ENCODE measurements at regions not wholly inside any gene's neighbourhood (a gene's known extent, or its start where the extent isn't known, plus 50 kb on each side); places are given as distances from the start of the nearest gene placed in this dataset.

DNA sequence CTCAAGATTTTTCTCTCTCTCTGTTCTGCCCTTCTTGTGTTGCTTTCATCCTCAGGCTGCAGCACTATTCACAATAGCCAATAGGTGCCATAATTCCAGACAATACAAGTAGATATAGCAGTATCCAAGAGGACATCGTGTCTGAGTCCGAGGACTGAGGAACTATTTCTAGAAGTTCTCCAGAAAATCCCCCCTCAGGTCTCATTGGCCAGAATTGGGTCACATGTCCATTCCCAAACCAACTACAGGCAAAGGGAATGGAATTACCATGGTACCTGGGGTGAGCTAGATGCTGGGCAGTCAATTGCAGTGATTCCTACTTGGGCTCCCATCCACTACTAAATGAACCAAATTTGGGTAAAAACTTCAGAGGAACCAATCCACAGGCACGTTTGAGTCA lies 301.9 kb upstream of the RASGEF1B start:
- DNase-seq (ENCODE audit: low spot score) = no peak

DNA sequence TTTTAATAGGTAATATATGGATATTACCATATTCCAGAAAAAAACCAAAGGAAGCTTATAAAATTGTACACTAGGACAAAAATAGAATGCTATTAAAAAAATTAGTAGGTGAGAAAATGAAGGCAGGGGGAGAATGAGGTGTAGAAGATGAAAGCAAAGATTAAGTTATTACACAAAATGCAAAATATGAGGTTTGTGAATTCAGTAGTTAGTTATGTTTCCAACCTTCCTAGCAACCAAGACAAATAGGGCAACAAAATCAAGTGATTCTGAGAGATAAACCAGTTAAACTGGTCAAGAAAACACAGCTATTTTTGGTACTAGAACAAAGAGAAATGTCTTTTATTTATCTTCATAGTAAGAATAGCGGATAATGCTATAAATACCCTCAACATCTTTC lies 300.0 kb upstream of the RASGEF1B start:
- DNase-seq (ENCODE audit: low spot score) = no peak

DNA sequence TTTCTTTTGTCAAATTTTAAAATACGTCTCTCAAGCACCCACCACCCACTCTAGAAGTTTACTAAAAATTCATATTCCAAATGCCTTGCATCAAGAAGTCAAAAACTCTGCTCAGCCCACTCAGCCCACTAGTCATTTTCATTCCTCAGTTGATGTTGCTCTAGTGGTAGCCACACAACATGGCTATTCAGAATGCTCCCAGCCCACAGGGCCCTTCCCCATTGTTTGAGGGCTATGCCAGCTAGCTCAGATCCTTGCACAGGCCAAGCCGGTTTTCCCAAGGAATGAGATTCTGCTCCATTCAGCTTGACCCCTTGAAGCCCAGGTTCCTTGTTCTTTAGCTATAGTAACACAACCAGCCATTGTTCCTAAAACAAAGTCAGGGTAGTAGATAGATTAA lies 297.5 kb upstream of the RASGEF1B start:
- no peak for DNase-seq (ENCODE audit: low spot score)

DNA sequence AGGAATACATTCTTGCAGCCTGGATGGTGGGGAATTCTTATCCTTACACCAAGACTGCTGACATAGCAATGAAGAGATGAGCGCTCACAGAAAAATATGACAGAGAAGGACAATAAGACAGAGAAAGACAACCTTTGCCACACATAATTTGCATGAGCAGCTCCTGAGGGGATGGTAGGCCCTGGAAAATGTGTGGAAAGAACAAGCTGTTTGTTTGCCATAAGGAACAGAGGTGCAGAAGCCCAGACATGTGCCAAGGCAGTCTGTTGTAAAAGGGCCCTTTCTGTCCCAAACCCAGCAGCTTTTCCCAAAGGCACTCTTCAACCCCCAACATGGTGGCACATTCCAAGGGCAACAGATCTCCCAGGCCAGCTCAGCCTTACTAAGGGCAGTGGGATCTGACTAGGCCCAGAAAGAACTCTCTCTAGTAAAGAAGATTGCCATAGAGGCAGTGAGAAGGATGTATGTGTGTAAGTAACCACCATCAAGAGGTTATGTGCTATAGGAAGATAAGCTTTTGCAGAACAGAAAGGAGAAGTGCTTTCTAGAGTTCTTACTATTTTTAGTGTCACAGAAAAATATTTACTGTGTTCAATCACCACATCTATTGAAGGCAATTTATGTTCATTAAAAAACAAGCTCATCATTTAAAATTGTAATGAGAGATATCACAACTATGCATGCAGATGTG lies 287.0 kb upstream of the RASGEF1B start:
- no peak for DNase-seq (ENCODE audit: low spot score)

DNA sequence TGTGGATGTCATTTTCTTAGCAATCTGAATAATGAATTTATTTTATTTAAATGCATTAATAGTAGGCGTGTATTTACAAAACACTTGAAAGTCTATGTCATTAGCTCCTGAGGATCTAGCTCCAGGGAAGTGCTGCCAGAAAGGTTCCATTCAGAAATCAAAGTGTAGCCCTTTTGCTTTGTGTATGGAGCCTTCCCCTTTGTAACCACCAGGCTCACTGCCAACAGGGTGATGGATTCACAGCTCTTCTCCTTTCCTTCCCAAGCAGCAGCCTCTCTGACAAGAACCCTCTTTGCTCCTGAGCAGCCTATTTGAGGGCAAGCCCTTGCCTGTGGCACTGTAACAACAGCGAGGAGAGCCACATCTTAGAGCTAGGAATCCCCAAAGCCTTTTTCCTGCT lies 286.0 kb upstream of the RASGEF1B start:
- peak; percentile 69 for DNase-seq (ENCODE audit: low spot score)

DNA sequence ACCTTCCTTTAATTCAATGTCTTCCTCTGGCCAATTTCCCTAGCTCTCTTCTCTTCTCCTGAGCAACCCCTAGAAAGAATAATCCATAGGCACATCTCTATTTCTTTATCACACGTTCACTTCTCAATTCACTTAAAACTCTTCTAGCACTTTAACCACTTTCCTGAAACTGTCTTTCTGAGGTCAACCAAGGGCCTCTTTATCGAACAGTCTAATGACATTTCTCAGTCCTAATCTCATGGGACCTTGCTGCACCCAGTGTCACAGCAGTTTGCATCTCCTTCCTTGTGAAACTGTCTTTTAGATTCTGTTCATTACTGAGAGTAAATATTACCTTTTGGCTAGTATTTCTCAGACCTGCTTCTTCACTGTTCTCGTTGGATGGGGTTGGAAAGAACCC lies 285.3 kb upstream of the RASGEF1B start:
- no peak for DNase-seq (ENCODE audit: low spot score)

DNA sequence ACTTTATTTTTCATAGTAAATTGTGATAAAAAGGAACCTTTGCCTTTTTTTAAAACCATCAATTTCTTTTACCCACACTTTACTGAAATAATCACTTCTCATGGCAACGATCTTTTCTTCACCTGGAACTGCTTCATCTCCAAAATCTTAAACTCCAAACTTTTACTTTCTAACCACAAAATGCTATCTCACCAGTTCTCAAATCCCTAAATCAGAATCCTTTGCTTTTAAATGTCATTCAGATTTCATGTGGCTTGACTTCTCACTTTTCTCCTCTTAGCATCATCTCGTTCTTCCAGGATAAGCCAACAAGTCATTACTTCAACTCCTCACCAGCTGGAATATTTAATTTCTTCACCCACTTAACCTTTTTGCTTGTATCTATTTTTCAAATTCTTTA lies 284.3 kb upstream of the RASGEF1B start:
- DNase-seq (ENCODE audit: low spot score) = no peak

DNA sequence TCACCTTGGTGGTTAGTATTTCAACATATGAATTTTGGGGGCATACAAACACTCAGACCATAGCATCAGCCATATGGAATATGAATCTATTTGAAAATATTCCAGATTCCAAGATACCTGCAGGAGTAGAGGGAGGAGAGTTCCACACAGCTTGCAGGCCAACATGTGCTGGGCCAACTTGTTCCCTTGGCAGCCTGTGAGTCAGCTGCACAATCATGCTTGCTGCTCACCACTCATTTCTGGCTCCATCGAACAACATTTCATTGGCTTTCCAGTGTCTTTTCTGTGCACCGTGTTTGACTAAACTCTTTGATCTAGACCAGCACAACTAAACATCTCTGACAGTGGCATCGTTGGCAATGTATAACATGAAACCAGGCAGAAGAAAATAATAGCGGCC lies 282.5 kb upstream of the RASGEF1B start:
- DNase-seq (ENCODE audit: low spot score) = peak; percentile 49

DNA sequence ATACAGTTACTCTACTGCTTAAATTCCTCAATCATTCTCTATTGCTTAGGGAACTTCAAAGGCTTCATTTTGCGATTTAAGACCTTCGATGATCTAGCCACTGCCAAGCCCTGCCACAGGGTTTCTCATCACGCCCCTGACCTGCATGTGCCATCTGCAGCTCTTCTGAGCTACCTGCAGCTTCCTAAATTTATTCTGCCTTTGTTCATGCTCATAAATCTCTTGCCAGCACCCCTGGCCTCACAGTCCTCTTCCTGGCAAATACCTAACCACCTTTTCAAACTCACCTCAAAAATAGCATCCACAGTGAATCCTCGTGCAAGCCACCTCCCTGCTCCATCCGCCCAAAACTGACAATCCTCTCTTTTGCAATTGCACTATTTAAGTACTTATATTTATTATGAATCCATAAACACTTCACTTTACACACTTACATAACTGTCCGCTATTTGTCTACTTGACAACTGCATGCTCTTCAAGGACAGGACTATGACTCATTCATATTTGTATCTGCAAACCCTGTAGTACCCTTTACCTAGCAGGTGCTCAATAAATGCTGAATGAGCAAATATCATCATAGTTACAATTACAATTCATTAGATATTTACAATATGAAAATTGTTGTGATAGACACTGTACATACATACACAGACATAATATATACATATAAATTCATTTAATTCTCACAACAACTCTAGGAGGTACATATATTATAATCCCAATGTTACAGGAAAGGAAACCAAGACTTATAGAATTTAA lies 280.0 kb upstream of the RASGEF1B start:
- DNase-seq (ENCODE audit: low spot score) = no peak

DNA sequence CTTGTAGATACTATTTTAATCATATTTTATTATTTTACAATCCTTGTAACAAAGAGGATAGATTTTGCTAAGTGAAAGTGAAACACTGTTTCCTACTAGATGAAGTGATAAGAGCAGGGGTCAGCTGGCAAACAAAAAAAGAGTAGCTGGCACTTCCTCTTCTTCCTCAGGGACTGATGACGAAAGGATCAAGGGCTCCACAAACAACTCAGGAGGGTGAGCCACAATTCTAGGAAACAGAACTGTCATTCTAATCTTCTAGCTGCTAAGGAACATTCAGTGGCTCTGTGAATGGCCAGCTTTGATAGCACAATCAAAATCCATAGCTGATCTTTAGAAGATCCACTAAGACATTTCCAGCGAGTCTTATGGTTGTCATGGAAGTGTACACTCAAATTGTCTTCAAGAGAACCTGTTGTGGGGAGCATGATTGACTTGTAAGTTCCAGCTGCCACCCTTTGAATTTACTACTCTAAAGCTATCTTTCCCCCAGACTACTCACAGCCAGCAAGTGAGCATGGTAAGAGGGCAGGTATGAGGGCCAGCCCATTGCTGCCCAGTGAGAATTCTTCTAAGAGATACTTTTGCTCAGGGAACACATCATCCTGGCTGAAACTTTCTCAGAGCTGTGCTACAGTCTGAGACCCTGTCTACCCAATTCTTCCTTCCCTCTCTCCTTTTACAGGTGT lies 275.7 kb upstream of the RASGEF1B start:
- peak; percentile 50 for DNase-seq (ENCODE audit: low spot score)

DNA sequence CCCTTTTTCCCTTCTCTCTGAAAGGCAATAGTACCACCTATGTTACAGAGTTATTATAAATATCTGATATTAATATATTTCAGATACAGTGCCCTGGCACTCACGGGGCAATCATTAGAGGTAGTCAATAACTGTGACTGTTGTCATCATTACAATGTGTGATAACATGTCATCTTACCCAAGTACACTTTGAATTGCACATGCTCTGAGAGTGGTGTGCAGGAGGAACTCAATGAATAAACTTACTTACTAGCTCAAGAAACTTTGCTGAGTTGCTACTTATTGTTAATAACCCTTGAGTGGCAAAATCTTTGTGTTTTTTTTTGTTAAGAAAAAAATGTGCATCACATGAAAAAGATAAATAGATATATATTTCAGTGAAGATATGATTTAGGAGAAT lies 275.1 kb upstream of the RASGEF1B start:
- DNase-seq (ENCODE audit: low spot score) = no peak

DNA sequence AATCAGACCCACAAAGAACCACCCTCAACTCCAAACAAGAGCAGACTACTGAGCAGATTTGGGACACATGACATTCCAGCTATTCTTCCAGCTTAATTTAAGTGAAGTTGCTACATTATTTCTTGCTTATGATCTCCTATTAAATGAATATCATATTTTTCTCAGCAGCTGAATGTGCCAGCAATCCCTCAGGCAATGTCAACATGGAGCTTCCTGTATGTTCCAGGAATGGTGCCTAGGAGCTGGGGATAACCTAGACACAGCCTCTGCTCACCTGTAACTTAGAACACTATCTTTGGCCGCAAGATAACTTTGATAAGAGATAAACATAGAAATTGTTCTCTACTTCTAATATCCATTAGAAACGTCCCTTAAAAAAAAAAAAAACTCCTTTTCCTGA lies 274.4 kb upstream of the RASGEF1B start:
- DNase-seq (ENCODE audit: low spot score) = no peak

DNA sequence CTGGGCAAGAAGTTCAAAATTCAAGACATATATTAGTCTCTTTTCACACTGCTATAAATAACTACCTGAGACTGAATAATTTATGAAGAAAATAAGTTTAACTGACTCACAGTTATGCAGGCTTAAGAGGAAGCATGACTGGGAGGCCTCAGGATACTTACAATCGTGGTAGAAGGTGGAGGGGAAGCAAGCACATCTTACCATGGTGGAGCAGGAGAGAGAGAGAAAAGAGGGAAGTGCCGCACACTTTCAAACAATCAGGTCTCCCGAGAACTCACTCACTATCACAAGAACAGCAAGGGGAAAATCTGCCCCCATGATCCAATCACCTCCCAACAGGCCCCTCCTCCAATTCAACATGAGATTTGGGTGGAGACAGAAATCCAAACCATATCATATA lies 273.3 kb upstream of the RASGEF1B start:
- DNase-seq (ENCODE audit: low spot score) = no peak

DNA sequence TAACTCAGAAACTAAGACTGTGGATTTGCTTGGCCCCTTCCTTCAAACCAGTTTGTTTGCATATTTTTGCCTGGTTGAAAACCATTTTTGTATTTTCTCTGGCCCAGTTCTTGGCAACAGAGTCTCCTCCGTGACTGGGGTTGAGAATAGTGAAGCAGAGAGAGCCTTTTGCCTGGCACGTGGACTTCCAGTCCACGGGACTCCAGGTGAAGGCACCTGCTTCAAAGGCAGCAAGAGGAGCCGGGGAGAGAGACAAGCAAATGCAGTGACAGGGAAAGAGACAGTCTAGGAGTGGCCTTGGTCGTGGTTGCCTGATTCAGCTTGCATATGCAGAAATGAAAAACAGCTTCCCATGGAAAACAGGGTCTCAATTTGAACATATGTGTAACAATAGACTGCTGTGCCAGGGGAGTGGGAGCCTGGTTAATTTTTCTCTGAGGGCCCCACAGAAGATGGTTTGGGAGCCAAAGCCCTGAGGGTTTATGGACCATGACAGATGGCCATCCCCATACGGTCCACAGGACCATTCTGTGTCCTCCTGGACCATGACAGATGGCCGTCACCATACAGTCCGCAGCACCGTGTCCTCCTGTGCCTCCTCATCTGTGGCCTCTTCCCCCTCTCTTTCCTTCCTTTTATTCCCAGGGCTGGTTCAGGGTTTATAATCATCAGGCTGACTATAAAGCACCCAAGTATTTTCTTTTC lies 272.2 kb upstream of the RASGEF1B start:
- DNase-seq (ENCODE audit: low spot score) = no peak

DNA sequence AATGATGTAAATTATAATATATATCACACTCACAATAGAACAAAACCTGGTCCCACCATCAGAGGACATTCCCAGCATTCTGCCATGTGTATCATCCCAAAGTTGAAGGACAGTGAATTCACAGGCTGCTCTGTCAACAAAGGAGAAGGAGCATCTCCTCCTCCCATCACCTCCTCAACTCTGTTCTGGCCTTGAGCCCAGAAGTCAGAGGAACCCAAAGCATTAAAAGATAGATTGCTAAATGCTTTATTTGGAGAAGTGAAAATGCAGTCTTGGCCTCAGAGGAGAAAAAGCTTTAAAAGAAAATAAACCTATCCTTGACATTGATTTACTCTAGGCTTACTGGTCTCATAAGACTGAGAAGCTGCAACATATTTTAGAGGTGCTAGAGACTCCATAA lies 268.8 kb upstream of the RASGEF1B start:
- peak; percentile 56 for DNase-seq (ENCODE audit: low spot score)

DNA sequence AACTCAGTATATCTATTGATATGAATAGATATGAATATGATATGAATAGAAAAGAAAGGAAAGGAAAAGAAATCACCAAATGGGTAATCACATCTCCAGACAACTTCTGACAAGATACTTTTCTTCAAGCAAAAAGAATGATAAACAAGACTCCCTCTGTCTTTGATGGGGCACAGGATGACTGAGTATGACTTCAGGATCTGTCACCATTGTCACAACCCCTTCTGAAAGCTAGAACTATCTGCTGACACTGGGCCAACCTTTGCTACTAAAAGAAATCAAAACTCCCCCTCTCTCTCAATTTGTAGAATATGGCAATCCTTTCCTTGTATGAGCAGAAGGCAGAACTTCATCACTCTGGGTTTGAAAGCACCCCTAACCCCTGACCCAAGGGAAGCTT lies 267.2 kb upstream of the RASGEF1B start:
- DNase-seq (ENCODE audit: low spot score) = no peak

DNA sequence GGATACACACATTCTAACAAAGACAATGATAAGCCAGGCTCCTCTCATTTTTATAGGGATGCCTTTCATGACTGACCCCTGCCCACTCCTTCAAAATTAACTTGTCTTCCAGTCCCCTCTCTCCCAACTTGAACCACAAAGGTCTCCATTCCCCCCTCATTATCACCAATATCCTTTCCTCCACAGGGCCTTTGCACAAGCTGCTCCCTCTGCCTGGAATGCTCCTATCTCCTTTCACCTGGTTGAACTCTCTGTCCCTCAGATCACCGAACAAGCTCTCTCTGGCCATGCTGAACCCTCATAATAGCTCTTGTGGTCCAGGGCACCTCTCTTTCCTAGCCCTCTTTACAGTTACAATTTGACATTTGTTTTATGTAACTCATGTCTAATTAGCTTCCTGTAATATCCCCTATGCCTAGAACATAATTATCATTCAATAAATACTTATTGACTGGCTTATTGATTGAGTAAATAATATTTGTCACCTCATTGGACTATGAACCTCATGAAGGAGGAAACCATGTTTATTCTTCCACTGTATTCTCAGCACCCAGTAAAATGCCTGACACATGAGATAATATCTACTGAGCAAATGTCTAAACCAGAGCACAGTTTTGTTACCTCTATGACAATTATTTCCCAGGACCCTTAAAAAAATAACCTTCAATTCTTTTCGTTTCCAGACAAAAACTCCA lies 266.3 kb upstream of the RASGEF1B start:
- no peak for DNase-seq (ENCODE audit: low spot score)

DNA sequence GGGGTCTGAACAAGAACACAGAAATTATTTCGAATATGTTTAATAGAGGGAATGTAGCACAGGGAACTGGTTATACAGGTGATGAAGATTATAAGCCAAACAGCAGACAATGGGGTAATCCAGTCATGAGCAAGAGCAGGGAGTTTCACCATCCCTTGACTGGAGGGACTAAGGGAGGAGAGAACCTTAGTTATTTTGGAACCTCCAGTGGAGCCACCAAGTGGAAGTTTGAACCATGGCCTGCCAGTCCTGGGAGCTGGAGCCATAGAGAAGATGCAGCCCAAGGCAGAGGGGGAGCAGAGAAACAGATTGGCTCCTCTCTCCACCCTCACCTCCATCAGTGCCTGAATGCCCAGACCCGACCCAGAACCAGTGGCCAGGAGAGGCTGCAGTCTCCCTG lies 264.6 kb upstream of the RASGEF1B start:
- no peak for DNase-seq (ENCODE audit: low spot score)

DNA sequence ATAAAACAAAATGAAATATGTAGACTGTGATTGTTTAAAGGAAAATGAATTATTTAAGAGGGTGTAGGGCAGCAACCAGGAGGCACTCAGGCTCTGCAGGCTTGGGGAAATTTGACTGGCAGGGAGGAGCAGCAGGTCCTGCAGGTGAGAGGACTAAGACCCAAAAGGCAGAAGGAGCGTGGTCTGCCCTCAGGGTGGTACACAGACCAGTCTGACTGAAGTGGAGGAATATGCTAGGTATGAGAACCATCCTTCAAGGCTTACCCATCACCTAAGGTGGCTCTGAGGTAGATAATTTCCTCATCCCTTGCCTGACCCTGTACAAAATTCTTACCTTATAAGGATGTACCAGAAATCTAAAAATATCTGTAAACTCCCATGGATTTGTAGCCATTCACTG lies 261.3 kb upstream of the RASGEF1B start:
- DNase-seq (ENCODE audit: low spot score) = no peak

DNA sequence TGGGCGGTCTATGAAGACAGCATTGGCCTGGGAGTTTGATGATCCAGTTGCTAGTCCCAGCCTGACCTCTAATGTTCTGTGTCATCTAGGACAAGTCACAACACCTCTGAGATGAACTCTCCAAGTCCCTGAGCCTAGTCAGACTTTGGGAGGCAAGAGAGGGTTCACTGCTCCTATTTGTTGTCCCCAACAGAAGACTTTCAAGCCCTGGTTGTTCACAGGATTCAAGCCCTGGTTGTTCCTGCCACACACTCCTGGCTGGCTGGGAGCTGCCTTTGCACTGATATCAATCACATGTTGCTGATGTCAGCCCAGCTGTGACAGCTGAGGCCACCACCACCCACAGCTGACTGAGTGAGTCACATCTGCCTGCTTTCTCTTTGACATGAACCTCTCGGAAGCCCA lies 253.2 kb upstream of the RASGEF1B start:
- DNase-seq (ENCODE audit: low spot score) = peak; percentile 77

DNA sequence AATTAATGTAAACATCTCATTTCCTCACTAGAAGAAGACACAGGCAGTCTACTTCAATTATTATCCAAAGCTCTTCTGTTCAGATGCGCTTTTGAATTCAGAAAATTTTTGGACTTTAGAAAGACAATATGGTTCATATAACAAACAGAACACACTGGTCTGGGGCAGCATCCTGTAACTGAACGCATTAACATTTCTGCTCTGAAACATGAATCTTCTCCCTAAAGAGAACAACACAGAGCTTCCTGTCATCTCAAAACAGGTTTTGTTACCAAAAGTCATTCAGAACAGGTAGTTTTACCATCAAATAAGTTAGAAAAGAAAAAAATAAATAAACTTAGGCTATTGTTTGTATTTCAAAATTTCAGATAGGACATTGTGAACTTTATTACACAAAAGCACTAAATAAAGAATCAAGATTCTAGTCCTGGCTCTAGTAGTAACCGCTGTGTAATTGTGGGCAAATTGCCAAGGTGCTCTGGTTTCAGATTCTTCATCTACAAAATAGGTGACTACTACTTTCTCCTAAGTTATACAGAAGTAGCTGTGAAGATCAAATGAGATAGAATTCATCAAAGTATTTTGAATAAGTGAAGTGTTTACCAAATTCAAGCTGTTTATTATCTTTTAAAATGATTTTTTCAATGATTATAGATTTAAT lies 252.3 kb upstream of the RASGEF1B start:
- DNase-seq (ENCODE audit: low spot score) = peak; percentile 19
